SK-N-SH (cell line): ENCODE measurements at regions not wholly inside any gene's neighbourhood (a gene's known extent, or its start where the extent isn't known, plus 50 kb on each side); places are given as distances from the start of the nearest gene placed in this dataset.

Source experiments
- CTCF ChIA-PET: fragments of 300-600, 350-600 bp; formaldehyde crosslinking; extraction: SDS; loops from one replicate; lab custom pipeline; 2021; lab: Yijun Ruan, JAX
- POLR2A ChIA-PET: fragments of 350-600 bp; sonication (Branson Sonifier 250); formaldehyde crosslinking; extraction: SDS; loops from one replicate; lab custom pipeline; 2020; ENCODE audit warnings: antibody characterized with exemption, inconsistent platforms; lab: Yijun Ruan, JAX
- DNase-seq: peaks from one replicate; pipeline ENCODE4 v3.0.0; 2012
- H2AFZ ChIP-seq: fragments of 200-600 bp; sonication (generic); 2 replicates; pipeline ENCODE4 v1.8.1; 2016; ENCODE audit warnings: antibody characterized with exemption, mild to moderate bottlenecking, low read depth
- H3F3A ChIP-seq: fragments of 200-600 bp; sonication (generic); replicated peaks from 2 replicates; pipeline ENCODE3; 2016; ENCODE audit warnings: antibody characterized with exemption, mild to moderate bottlenecking; ENCODE audit not compliant: insufficient read depth
- H3K27ac ChIP-seq, 2 experiments: fragments of 200-500 bp in 1 of 2; fragments of 200-600 bp in 1 of 2; sonication (Bioruptor generic) in 1 of 2; sonication (generic), shearing (Covaris generic) in 1 of 2; 2 replicates each; pipeline versions ENCODE4 v1.5.1 to v1.6.1; 2014 to 2016; ENCODE audit warnings: low read depth in 2 of 2, inconsistent platforms in 1 of 2, low read length in 1 of 2, mild to moderate bottlenecking in 1 of 2, mixed read lengths in 1 of 2
- H3K27me3 ChIP-seq: fragments of 200-600 bp; sonication (generic), shearing (Covaris generic); 2 replicates; pipeline ENCODE4 v1.6.1; 2016; ENCODE audit warnings: mixed run types; ENCODE audit not compliant: insufficient read depth
- H3K36me3 ChIP-seq, 2 experiments: fragments of 200-500 bp in 1 of 2; fragments of 200-600 bp in 1 of 2; sonication (Bioruptor generic) in 1 of 2; sonication (generic) in 1 of 2; replicated peaks in 1 of 2; 2 replicates each; pipeline versions ENCODE3 to v1.5.1; 2014 to 2016; ENCODE audit warnings: low read length in 1 of 2, mild to moderate bottlenecking in 1 of 2; ENCODE audit not compliant: insufficient read depth in 2 of 2, control insufficient read depth in 1 of 2
- H3K4me1 ChIP-seq, 2 experiments: fragments of 200-500 bp in 1 of 2; fragments of 200-600 bp in 1 of 2; sonication (Bioruptor generic) in 1 of 2; sonication (generic), shearing (Covaris generic) in 1 of 2; 2 replicates each; pipeline versions ENCODE4 v1.5.1 to v1.6.1; 2014 to 2016; ENCODE audit warnings: low read depth in 1 of 2, low read length in 1 of 2, mixed run types in 1 of 2; ENCODE audit not compliant: insufficient read depth in 2 of 2, control insufficient read depth in 1 of 2
- H3K4me2 ChIP-seq: fragments of 200-600 bp; sonication (generic), shearing (Covaris generic); 2 replicates; pipeline ENCODE4 v1.6.1; 2017; ENCODE audit warnings: mixed run types
- H3K4me3 ChIP-seq, 2 experiments: fragments of 200-500 bp in 1 of 2; fragments of 200-600 bp in 1 of 2; sonication (Bioruptor generic) in 1 of 2; sonication (generic), shearing (Covaris generic) in 1 of 2; 2 replicates each; pipeline versions ENCODE4 v1.5.1 to v1.8.1; 2014 to 2016; ENCODE audit warnings: low read depth in 2 of 2, inconsistent platforms in 1 of 2, low read length in 1 of 2, mild to moderate bottlenecking in 1 of 2, mixed read lengths in 1 of 2, moderate library complexity in 1 of 2
- H3K79me2 ChIP-seq: fragments of 200-600 bp; sonication (generic); 2 replicates; pipeline ENCODE4 v1.8.1; 2017; ENCODE audit warnings: mild to moderate bottlenecking; ENCODE audit not compliant: insufficient read depth
- H3K9ac ChIP-seq: fragments of 200-600 bp; sonication (generic); 2 replicates; pipeline ENCODE4 v1.6.1; 2017; ENCODE audit warnings: mixed run types
- H3K9me2 ChIP-seq: fragments of 200-600 bp; sonication (generic); 2 replicates; pipeline ENCODE4 v1.6.1; 2017; ENCODE audit warnings: mixed run types
- H3K9me3 ChIP-seq: fragments of 200-600 bp; sonication (generic); 2 replicates; pipeline ENCODE4 v1.6.1; 2017; ENCODE audit warnings: mixed run types, mild to moderate bottlenecking, moderate library complexity
- H4K20me1 ChIP-seq: fragments of 200-600 bp; sonication (generic); 2 replicates; pipeline ENCODE4 v1.6.1; 2017; ENCODE audit warnings: mild to moderate bottlenecking, mixed run types; ENCODE audit not compliant: insufficient read depth
- CHD2 ChIP-seq: fragments of 150-350 bp; IDR thresholded peaks from 2 replicates; pipeline ENCODE4 v1.6.1; 2018; ENCODE audit warnings: low read length; ENCODE audit not compliant: partially characterized antibody
- EP300 ChIP-seq, 2 experiments: IDR thresholded peaks; 2 replicates each; pipeline versions ENCODE4 v1.4.0 to v1.6.1; 2012; ENCODE audit warnings: borderline replicate concordance in 1 of 2, low read depth in 1 of 2, low read length in 1 of 2
- GABPA ChIP-seq: IDR thresholded peaks from 2 replicates; pipeline ENCODE4 v1.4.0; 2012; ENCODE audit warnings: low read depth, mild to moderate bottlenecking
- GATA2 ChIP-seq: sonication (generic); formaldehyde crosslinking; IDR thresholded peaks from 2 replicates; pipeline ENCODE4 v1.5.0; 2020; ENCODE audit warnings: mild to moderate bottlenecking, missing genetic modification reagents
- JUND ChIP-seq: IDR thresholded peaks from 2 replicates; pipeline ENCODE4 v1.4.0; 2012
- MEF2A ChIP-seq: IDR thresholded peaks from 2 replicates; pipeline ENCODE4 v1.4.0; 2012; ENCODE audit warnings: low read depth, borderline replicate concordance
- MXI1 ChIP-seq: IDR thresholded peaks from 2 replicates; pipeline ENCODE4 v1.6.1; 2012; ENCODE audit warnings: mild to moderate bottlenecking, low read depth, low read length, improper control_type of control experiment
- NFIC ChIP-seq: IDR thresholded peaks from 2 replicates; pipeline ENCODE4 v1.4.0; 2012; ENCODE audit warnings: borderline replicate concordance
- RAD21 ChIP-seq: IDR thresholded peaks from 2 replicates; pipeline ENCODE4 v1.6.1; 2012; ENCODE audit warnings: mild to moderate bottlenecking, low read length
- RFX5 ChIP-seq: IDR thresholded peaks from 2 replicates; pipeline ENCODE4 v1.6.1; 2012; ENCODE audit warnings: mild to moderate bottlenecking, improper control_type of control experiment, low read length
- SMC3 ChIP-seq: IDR thresholded peaks from 2 replicates; pipeline ENCODE4 v1.6.1; 2012; ENCODE audit warnings: low read depth, low read length, improper control_type of control experiment
- TAF1 ChIP-seq: IDR thresholded peaks from 2 replicates; pipeline ENCODE4 v1.6.1; 2012; ENCODE audit warnings: low read depth, mild to moderate bottlenecking, low read length, moderate library complexity, borderline replicate concordance
- TCF12 ChIP-seq: IDR thresholded peaks from 2 replicates; pipeline ENCODE4 v1.4.0; 2012
- WGBS: methylation state at CpG from one replicate; pipeline ENCODE4 v1.1.6; 2017; ENCODE audit warnings: low lambda C conversion rate; 5-methylcytosine and 5-hydroxymethylcytosine counted together
- TF ChIP-seq, protein P1 (sequence below): IDR thresholded peaks from 2 replicates; pipeline ENCODE4 v1.6.1; 2012; ENCODE audit warnings: mild to moderate bottlenecking, low read depth, low read length, moderate library complexity
- TF ChIP-seq, protein P2 (sequence below): IDR thresholded peaks from 2 replicates; pipeline ENCODE4 v1.4.0; 2012; ENCODE audit warnings: low read depth, borderline replicate concordance
- TF ChIP-seq, protein P3 (sequence below): IDR thresholded peaks from 2 replicates; pipeline ENCODE4 v1.4.0; 2012; ENCODE audit warnings: low read depth, borderline replicate concordance

DNA sequence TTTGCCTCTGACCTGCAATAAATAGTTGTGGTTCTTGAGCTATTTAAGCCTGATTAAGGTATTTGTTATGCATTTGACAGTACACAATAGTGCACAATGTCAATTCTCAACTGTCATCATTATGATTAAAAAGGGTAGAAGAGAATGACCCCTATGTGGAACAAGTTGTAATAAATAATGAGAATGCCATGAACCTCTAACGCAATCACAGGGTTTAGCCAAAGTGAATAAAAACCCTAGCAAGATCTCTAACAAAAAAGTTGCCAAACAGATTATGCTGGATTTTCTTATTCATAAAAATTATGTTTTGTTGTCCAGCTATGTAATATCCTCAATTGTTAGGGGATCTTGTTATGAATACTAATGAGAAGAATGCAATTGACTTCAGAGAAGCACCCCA lies 387.4 kb downstream of the GPAT3 start:
- Histone ChIP-seq H3K36me3 (no peaks in the 10 kb centered on the region), H3K79me2 (no peaks in the 10 kb centered on the region), H3K27me3 (no peaks in the 10 kb centered on the region), H2AFZ (no peak overlapping the region), H3K4me1 (no peaks in the 10 kb centered on the region), H3K9me2 (no peaks in the 10 kb centered on the region), H3K27ac (no peak overlapping the region), H3K4me2 (no peak overlapping the region), H3K9me3 (no peaks in the 10 kb centered on the region), H4K20me1 (no peaks in the 10 kb centered on the region), H3F3A (no peaks in the 10 kb centered on the region), H3K9ac (no peak overlapping the region), H3K4me3 (no peak overlapping the region)
- DNase-seq, result no peak
- 75% methylated on average over 1 of the region's 1 CpG for WGBS
- CTCF ChIA-PET, result no interaction called here
- no peak for TF ChIP-seq MXI1
- no peak for TF ChIP-seq EP300 (IDR thresholded peaks at IDR 0.05; ENCODE audit: borderline replicate concordance in 1 of 2, low read depth in 1 of 2, low read length in 1 of 2)
- TF ChIP-seq GATA2 (CRISPR knock-in tag), result no peak
- TF ChIP-seq CHD2, result no peak
- TF ChIP-seq TAF1, result no peak
- no peak for TF ChIP-seq SMC3
- no peak for TF ChIP-seq RAD21
- TF ChIP-seq, protein P1, sequence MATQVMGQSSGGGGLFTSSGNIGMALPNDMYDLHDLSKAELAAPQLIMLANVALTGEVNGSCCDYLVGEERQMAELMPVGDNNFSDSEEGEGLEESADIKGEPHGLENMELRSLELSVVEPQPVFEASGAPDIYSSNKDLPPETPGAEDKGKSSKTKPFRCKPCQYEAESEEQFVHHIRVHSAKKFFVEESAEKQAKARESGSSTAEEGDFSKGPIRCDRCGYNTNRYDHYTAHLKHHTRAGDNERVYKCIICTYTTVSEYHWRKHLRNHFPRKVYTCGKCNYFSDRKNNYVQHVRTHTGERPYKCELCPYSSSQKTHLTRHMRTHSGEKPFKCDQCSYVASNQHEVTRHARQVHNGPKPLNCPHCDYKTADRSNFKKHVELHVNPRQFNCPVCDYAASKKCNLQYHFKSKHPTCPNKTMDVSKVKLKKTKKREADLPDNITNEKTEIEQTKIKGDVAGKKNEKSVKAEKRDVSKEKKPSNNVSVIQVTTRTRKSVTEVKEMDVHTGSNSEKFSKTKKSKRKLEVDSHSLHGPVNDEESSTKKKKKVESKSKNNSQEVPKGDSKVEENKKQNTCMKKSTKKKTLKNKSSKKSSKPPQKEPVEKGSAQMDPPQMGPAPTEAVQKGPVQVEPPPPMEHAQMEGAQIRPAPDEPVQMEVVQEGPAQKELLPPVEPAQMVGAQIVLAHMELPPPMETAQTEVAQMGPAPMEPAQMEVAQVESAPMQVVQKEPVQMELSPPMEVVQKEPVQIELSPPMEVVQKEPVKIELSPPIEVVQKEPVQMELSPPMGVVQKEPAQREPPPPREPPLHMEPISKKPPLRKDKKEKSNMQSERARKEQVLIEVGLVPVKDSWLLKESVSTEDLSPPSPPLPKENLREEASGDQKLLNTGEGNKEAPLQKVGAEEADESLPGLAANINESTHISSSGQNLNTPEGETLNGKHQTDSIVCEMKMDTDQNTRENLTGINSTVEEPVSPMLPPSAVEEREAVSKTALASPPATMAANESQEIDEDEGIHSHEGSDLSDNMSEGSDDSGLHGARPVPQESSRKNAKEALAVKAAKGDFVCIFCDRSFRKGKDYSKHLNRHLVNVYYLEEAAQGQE, result no peak
- TF ChIP-seq RFX5, result no peak
- TF ChIP-seq NFIC, result no peak
- no peak for TF ChIP-seq JUND
- TF ChIP-seq, protein P2, sequence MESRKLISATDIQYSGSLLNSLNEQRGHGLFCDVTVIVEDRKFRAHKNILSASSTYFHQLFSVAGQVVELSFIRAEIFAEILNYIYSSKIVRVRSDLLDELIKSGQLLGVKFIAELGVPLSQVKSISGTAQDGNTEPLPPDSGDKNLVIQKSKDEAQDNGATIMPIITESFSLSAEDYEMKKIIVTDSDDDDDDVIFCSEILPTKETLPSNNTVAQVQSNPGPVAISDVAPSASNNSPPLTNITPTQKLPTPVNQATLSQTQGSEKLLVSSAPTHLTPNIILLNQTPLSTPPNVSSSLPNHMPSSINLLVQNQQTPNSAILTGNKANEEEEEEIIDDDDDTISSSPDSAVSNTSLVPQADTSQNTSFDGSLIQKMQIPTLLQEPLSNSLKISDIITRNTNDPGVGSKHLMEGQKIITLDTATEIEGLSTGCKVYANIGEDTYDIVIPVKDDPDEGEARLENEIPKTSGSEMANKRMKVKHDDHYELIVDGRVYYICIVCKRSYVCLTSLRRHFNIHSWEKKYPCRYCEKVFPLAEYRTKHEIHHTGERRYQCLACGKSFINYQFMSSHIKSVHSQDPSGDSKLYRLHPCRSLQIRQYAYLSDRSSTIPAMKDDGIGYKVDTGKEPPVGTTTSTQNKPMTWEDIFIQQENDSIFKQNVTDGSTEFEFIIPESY, result no peak
- TF ChIP-seq GABPA, result no peak
- no peak for TF ChIP-seq MEF2A
- TF ChIP-seq, protein P3, sequence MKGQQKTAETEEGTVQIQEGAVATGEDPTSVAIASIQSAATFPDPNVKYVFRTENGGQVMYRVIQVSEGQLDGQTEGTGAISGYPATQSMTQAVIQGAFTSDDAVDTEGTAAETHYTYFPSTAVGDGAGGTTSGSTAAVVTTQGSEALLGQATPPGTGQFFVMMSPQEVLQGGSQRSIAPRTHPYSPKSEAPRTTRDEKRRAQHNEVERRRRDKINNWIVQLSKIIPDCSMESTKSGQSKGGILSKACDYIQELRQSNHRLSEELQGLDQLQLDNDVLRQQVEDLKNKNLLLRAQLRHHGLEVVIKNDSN, result no peak
- TF ChIP-seq TCF12, result no peak
- POLR2A ChIA-PET, result no interaction called here
